PC-3 (cell line): ENCODE measurements at regions not wholly inside any gene's neighbourhood (a gene's known extent, or its start where the extent isn't known, plus 50 kb on each side); places are given as distances from the start of the nearest gene placed in this dataset.
"Not testable (repeated sequence)": the region's sequence is repeated elsewhere in the genome, so short reads cannot be mapped to it uniquely, and the experiment has no call there.

Experiments used
- ATAC-seq: fragments of 200-7000 bp; cut with Tn5 transposase; 2 replicates; pipeline ENCODE4 v1.9.1; 2020; ENCODE audit warnings: mild to moderate bottlenecking, moderate library complexity
- BruUV-seq: library from RNA; stranded (reverse); fragments of 400-500 nt; replicated peaks from 2 replicates; lab custom pipeline; 2021; lab: Mats Ljungman, UMichigan
- CTCF ChIA-PET: fragments of 300-600 bp; sonication (Branson Sonifier 250); formaldehyde crosslinking; loops from one replicate; lab custom pipeline; 2022; ENCODE audit warnings: antibody characterized with exemption; lab: Charles Lee
- POLR2A ChIA-PET: fragments of 300-600 bp; sonication (Branson Sonifier 250); formaldehyde crosslinking; loops from one replicate; lab custom pipeline; 2022; ENCODE audit warnings: antibody characterized with exemption; ENCODE audit not compliant: unreplicated experiment; lab: Charles Lee
- DNase-seq: peaks from one replicate; pipeline ENCODE4 v3.0.0-alpha.2; 2015
- H2AFZ ChIP-seq: fragments of 300-600 bp; sonication (generic); 2 replicates; pipeline ENCODE4 v1.6.0; 2016; ENCODE audit warnings: antibody characterized with exemption, low read length
- H3F3A ChIP-seq: fragments of 300-600 bp; sonication (generic); one replicate; pipeline ENCODE4 v1.6.0; 2017; ENCODE audit warnings: antibody characterized with exemption, low read length, control low read depth, mild to moderate bottlenecking; ENCODE audit not compliant: unreplicated experiment
- H3K27ac ChIP-seq: fragments of 300-600 bp; sonication (generic); 2 replicates; pipeline ENCODE4 v1.5.1; 2016; ENCODE audit warnings: mild to moderate bottlenecking, low read length
- H3K27me3 ChIP-seq: fragments of 300-600 bp; sonication (generic); 2 replicates; pipeline ENCODE4 v1.6.1; 2016; ENCODE audit warnings: low read length, mixed read lengths
- H3K36me3 ChIP-seq: fragments of 300-600 bp; sonication (generic); 2 replicates; pipeline ENCODE4 v1.6.1; 2016; ENCODE audit warnings: low read depth, mixed run types, low read length, mixed read lengths
- H3K4me1 ChIP-seq: fragments of 300-600 bp; sonication (generic); 2 replicates; pipeline ENCODE4 v1.5.1; 2016; ENCODE audit warnings: low read length; ENCODE audit not compliant: insufficient read depth
- H3K4me2 ChIP-seq: fragments of 300-600 bp; sonication (generic); 2 replicates; pipeline ENCODE4 v1.6.0; 2016; ENCODE audit warnings: low read length
- H3K4me3 ChIP-seq: fragments of 300-600 bp; sonication (generic); 2 replicates; pipeline ENCODE4 v1.5.1; 2016; ENCODE audit warnings: mild to moderate bottlenecking, low read length, mixed read lengths
- H3K79me2 ChIP-seq: fragments of 300-600 bp; sonication (generic); 2 replicates; pipeline ENCODE4 v1.6.1; 2017; ENCODE audit warnings: low read length, mixed read lengths
- H3K9ac ChIP-seq: fragments of 300-600 bp; sonication (generic); 2 replicates; pipeline ENCODE4 v1.6.0; 2016; ENCODE audit warnings: mild to moderate bottlenecking, low read length
- H3K9me2 ChIP-seq: fragments of 300-600 bp; sonication (generic); replicated peaks from 2 replicates; pipeline ENCODE4 v1.6.1; 2016; ENCODE audit warnings: mixed run types, low read length, mixed read lengths
- H3K9me3 ChIP-seq: fragments of 300-600 bp; sonication (generic); 2 replicates; pipeline ENCODE4 v1.6.1; 2016; ENCODE audit warnings: low read length, mixed read lengths
- H4K20me1 ChIP-seq: fragments of 300-600 bp; sonication (generic); 2 replicates; pipeline ENCODE4 v1.6.1; 2016; ENCODE audit warnings: low read length, mixed read lengths
- CTCF ChIP-seq: fragments of 300-600 bp; sonication (generic); conservative IDR thresholded peaks from 2 replicates; pipeline ENCODE4 v1.5.1; 2017; ENCODE audit warnings: antibody characterized with exemption, low read depth, mild to moderate bottlenecking, low read length
- EZH2 ChIP-seq: fragments of 300-600 bp; sonication (generic); IDR thresholded peaks from one replicate; pipeline ENCODE4 v1.6.1; 2017; ENCODE audit warnings: antibody characterized with exemption, mild to moderate bottlenecking, low read length; ENCODE audit not compliant: unreplicated experiment
- EZH2phosphoT487 ChIP-seq: fragments of 300-600 bp; sonication (generic); IDR thresholded peaks from 2 replicates; pipeline ENCODE4 v1.6.1; 2018; ENCODE audit warnings: mild to moderate bottlenecking, antibody characterized with exemption, low read length, borderline replicate concordance
- intact Hi-C: fragments of 100-400 bp; cut with micrococcal nuclease; formaldehyde crosslinking; loops from 2 replicates; pipeline ENCODE4 v1.9.0; 2023

- H3K4me1 ChIP-seq, result no peaks in the 10 kb centered on the region
These were observed 181.7 kb downstream of the OR4C45 start for GRCh38 chr11:50214376-50214775.

GRCh38 chr11:50220651-50221050, 188.0 kb downstream of the OR4C45 start:
- no peak for DNase-seq
- intact Hi-C loops, result no loop called here

More at GRCh38 chr11:50214376-50214775, 181.7 kb downstream of the OR4C45 start:
- no peaks in the 10 kb centered on the region for H3K9me2 ChIP-seq
- no peak overlapping the region for H3K9ac ChIP-seq
- no TSS peak for BruUV-seq
- POLR2A ChIA-PET, result no interaction called here
- no peaks in the 10 kb centered on the region for H3K9me3 ChIP-seq
- no peaks in the 10 kb centered on the region for H4K20me1 ChIP-seq
- DNase-seq (no peak), ATAC-seq (no peak)
- H3F3A ChIP-seq, result no peaks in the 10 kb centered on the region
- H2AFZ ChIP-seq, result no peak overlapping the region
- no peaks in the 10 kb centered on the region for H3K36me3 ChIP-seq
- intact Hi-C loops, result no loop called here
- CTCF ChIA-PET, result no interaction called here
- no peak for TF ChIP-seq EZH2phosphoT487
- TF ChIP-seq CTCF, result no peak
- no peak for TF ChIP-seq EZH2
- H3K27me3 ChIP-seq, result no peaks in the 10 kb centered on the region
- H3K79me2 ChIP-seq, result no peaks in the 10 kb centered on the region
- no peak overlapping the region for H3K4me2 ChIP-seq
- no peak overlapping the region for H3K27ac ChIP-seq
- no peak overlapping the region for H3K4me3 ChIP-seq

GRCh38 chr11:50238368-50238767, 205.7 kb downstream of the OR4C45 start:
- POLR2A ChIA-PET, intact Hi-C loops, H3F3A ChIP-seq, H3K27me3 ChIP-seq, H3K79me2 ChIP-seq, CTCF ChIA-PET, ATAC-seq, H4K20me1 ChIP-seq, DNase-seq, H3K9ac ChIP-seq, H3K4me3 ChIP-seq, H3K9me2 ChIP-seq, H3K9me3 ChIP-seq, H3K36me3 ChIP-seq, H3K27ac ChIP-seq, H2AFZ ChIP-seq, H3K4me1 ChIP-seq, BruUV-seq, H3K4me2 ChIP-seq: not testable (repeated sequence)

More at GRCh38 chr11:50220651-50221050, 188.0 kb downstream of the OR4C45 start:
- H3K9me3 ChIP-seq, result no peaks in the 10 kb centered on the region
- BruUV-seq, result no TSS peak
- H2AFZ ChIP-seq, result no peak overlapping the region
- H3F3A ChIP-seq, result no peaks in the 10 kb centered on the region
- H3K4me3 ChIP-seq, result no peak overlapping the region
- H4K20me1 ChIP-seq, result no peaks in the 10 kb centered on the region
- ATAC-seq, result no peak
- no peaks in the 10 kb centered on the region for H3K9me2 ChIP-seq
- no peaks in the 10 kb centered on the region for H3K27me3 ChIP-seq
- no peak overlapping the region for H3K27ac ChIP-seq
- H3K79me2 ChIP-seq, result no peaks in the 10 kb centered on the region
- no peaks in the 10 kb centered on the region for H3K36me3 ChIP-seq
- no peak overlapping the region for H3K4me2 ChIP-seq
- ChIA-PET POLR2A (no interaction called here), CTCF (no interaction called here)
- no peaks in the 10 kb centered on the region for H3K4me1 ChIP-seq
- TF ChIP-seq CTCF (no peak), EZH2 (no peak), EZH2phosphoT487 (no peak)
- H3K9ac ChIP-seq, result no peak overlapping the region
